Transverse colon (tissue), 4 donors: ENCODE measurements at regions not wholly inside any gene's neighbourhood (a gene's known extent, or its start where the extent isn't known, plus 50 kb on each side); places are given as distances from the start of the nearest gene placed in this dataset.

Experiments
- DNase-seq: peaks from one replicate; pipeline ENCODE4 v3.0.0-alpha.2; 2019
- H3K27ac ChIP-seq, 4 donors: fragments of 200-600 bp; sonication (generic); 2 replicates each; pipeline ENCODE4 v1.5.1; 2016 to 2018; ENCODE audit warnings: inconsistent platforms in 4 of 4
- H3K27me3 ChIP-seq: fragments of 200-600 bp; sonication (generic); 2 replicates; pipeline ENCODE4 v1.5.1; 2017; ENCODE audit warnings: inconsistent platforms
- H3K36me3 ChIP-seq, 4 donors: fragments of 200-600 bp; sonication (generic); 2 replicates each; pipeline ENCODE4 v1.5.1; 2017 to 2019; ENCODE audit warnings: inconsistent platforms in 4 of 4
- H3K4me1 ChIP-seq, 4 donors: fragments of 200-600 bp; sonication (generic); 2 replicates each; pipeline ENCODE4 v1.5.1; 2017 to 2020; ENCODE audit warnings: inconsistent platforms in 4 of 4
- H3K4me3 ChIP-seq, 4 donors: fragments of 200-600 bp; sonication (generic); 1 replicate in 1 of 4; 2 replicates in 3 of 4; pipeline versions ENCODE4 v1.5.1 to v1.6.1; 2017 to 2019; ENCODE audit warnings: inconsistent platforms in 4 of 4
- H3K9me3 ChIP-seq, 2 donors: fragments of 200-600 bp; sonication (generic); 2 replicates each; pipeline ENCODE4 v1.5.1; 2017 to 2019; ENCODE audit warnings: inconsistent platforms in 2 of 2
- CTCF ChIP-seq, 5 experiments: fragments of 200-600 bp in 3 of 5; fragments of 450-650 bp in 2 of 5; sonication (generic) in 3 of 5; IDR thresholded peaks; 1 replicate in 2 of 5; 2 replicates in 3 of 5; pipeline ENCODE4 v1.5.1; 2016 to 2017; ENCODE audit warnings: antibody characterized with exemption in 5 of 5, inconsistent platforms in 3 of 5, mild to moderate bottlenecking in 2 of 5, moderate library complexity in 1 of 5
- EP300 ChIP-seq: sonication (generic); formaldehyde crosslinking; IDR thresholded peaks from one replicate; pipeline ENCODE4 v1.6.1; 2017; ENCODE audit warnings: antibody characterized with exemption, low read depth
- POLR2A ChIP-seq: fragments of 450-650 bp; IDR thresholded peaks from one replicate; pipeline ENCODE4 v1.6.1; 2016; ENCODE audit warnings: antibody characterized with exemption, mild to moderate bottlenecking, moderate library complexity
- POLR2AphosphoS5 ChIP-seq, 3 donors: sonication (generic); formaldehyde crosslinking; IDR thresholded peaks; one replicate each; pipeline ENCODE4 v1.6.1; 2016; ENCODE audit warnings: antibody characterized with exemption in 3 of 3
- WGBS, 2 donors: methylation state at CpG; one replicate each; pipeline ENCODE4 v1.1.5; 2018; ENCODE audit warnings: low coverage in 1 of 2; 5-methylcytosine and 5-hydroxymethylcytosine counted together
- in situ Hi-C, 4 donors: fragments of 200-750 bp; cut with MboI; loops; one replicate each; pipeline versions ENCODE4 v1.15.0 to v1.15.1; 2017; ENCODE audit warnings: low sequenced_read_pairs in 3 of 4, low pct_ligation_motif_present in 1 of 4, low pct_unique_long_range_greater_than_20kb in 1 of 4
- intact Hi-C: fragments of 100-400 bp; cut with DNase I; formaldehyde crosslinking; loops from one replicate; pipeline ENCODE4 v1.15.1; 2023; ENCODE audit warnings: low total_unique reads

GRCh38 chr21:15257646-15258045 is 192.8 kb upstream of the NRIP1 start:
- 84 to 92% methylated on average over 3 to 4 of the region's 4 CpGs for WGBS, 2 donors
- Histone ChIP-seq H3K9me3 (no peaks in the 10 kb centered on the region), H3K27me3 (no peaks in the 10 kb centered on the region), H3K4me1 (no peaks in the 10 kb centered on the region), H3K36me3 (no peaks in the 10 kb centered on the region), H3K27ac (no peak overlapping the region), H3K4me3 (no peak overlapping the region)
- DNase-seq, result no peak
- TF ChIP-seq CTCF (IDR thresholded peaks at IDR 0.05), result no peak
- no peak for TF ChIP-seq POLR2A
- no peak for TF ChIP-seq POLR2AphosphoS5 (IDR thresholded peaks at IDR 0.05)
- no peak for TF ChIP-seq EP300
- intact Hi-C loops, result loop anchor here (2.0 kb wide), 1 partner anchor 45 kb away; no protein-coding TSS in a partner anchor
- in situ Hi-C loops, result loop anchor here in 1 of 4 donors (25.0 kb wide), 1 partner anchor 105 kb away; no protein-coding TSS in a partner anchor

- no peak for DNase-seq
- Histone ChIP-seq H3K4me3 (no peak overlapping the region), H3K4me1 (peaks cover 0 to 4% (median 0%) of the 10 kb centered on the region in 4 donors), H3K27me3 (no peaks in the 10 kb centered on the region), H3K9me3 (no peaks in the 10 kb centered on the region), H3K36me3 (no peaks in the 10 kb centered on the region), H3K27ac (no peak overlapping the region)
- WGBS, 2 donors, result 96 to 100% methylated on average over 1 of the region's 1 CpG
- TF ChIP-seq POLR2A (no peak), POLR2AphosphoS5 (IDR thresholded peaks at IDR 0.05) (no peak), EP300 (no peak), CTCF (IDR thresholded peaks at IDR 0.05) (no peak)
- intact Hi-C loops, result no loop called here
- in situ Hi-C loops, result loop anchor here in 1 of 4 donors (25.0 kb wide), 1 partner anchor 102 kb away; no protein-coding TSS in a partner anchor
Measured at GRCh38 chr21:15259824-15260223, 195.0 kb upstream of the NRIP1 start.

GRCh38 chr21:15260604-15261003 is 195.8 kb upstream of the NRIP1 start:
- H3K4me3 ChIP-seq, result no peak overlapping the region
- H3K4me1 ChIP-seq, result peaks cover 0 to 4% (median 0%) of the 10 kb centered on the region in 4 donors
- no peaks in the 10 kb centered on the region for H3K36me3 ChIP-seq
- H3K27ac ChIP-seq, result no peak overlapping the region
- no peaks in the 10 kb centered on the region for H3K9me3 ChIP-seq
- intact Hi-C loops, result no loop called here
- 81 to 90% methylated on average over 4 of the region's 4 CpGs for WGBS, 2 donors
- no peaks in the 10 kb centered on the region for H3K27me3 ChIP-seq
- in situ Hi-C loops, result loop anchor here in 1 of 4 donors (25.0 kb wide), 1 partner anchor 102 kb away; no protein-coding TSS in a partner anchor
- TF ChIP-seq CTCF (IDR thresholded peaks at IDR 0.05), result no peak
- no peak for TF ChIP-seq EP300
- TF ChIP-seq POLR2A, result no peak
- no peak for TF ChIP-seq POLR2AphosphoS5 (IDR thresholded peaks at IDR 0.05)
- DNase-seq, result no peak

- no peak overlapping the region for H3K4me3 ChIP-seq
- H3K4me1 ChIP-seq, result peaks cover 0 to 4% (median 0%) of the 10 kb centered on the region in 4 donors
- no peaks in the 10 kb centered on the region for H3K9me3 ChIP-seq
- in situ Hi-C loops (loop anchor here in 1 of 4 donors (25.0 kb wide), 1 partner anchor 98 kb away; no protein-coding TSS in a partner anchor), intact Hi-C loops (no loop called here)
- no peak overlapping the region for H3K27ac ChIP-seq
- no peaks in the 10 kb centered on the region for H3K36me3 ChIP-seq
- TF ChIP-seq EP300 (no peak), CTCF (IDR thresholded peaks at IDR 0.05) (no peak), POLR2AphosphoS5 (IDR thresholded peaks at IDR 0.05) (no peak), POLR2A (no peak)
- WGBS, 2 donors, result 25 to 33% methylated on average over 2 of the region's 2 CpGs
- DNase-seq, result no peak
- no peaks in the 10 kb centered on the region for H3K27me3 ChIP-seq
Measured at GRCh38 chr21:15264084-15264665, 199.4 kb upstream of the NRIP1 start.
